C4-2B (cell line): ENCODE measurements at regions not wholly inside any gene's neighbourhood (a gene's known extent, or its start where the extent isn't known, plus 50 kb on each side); places are given as distances from the start of the nearest gene placed in this dataset.

ENCODE experiments used
- ZFX ChIP-seq: fragments of 450-650 bp; IDR thresholded peaks from 2 replicates; pipeline ENCODE4 v1.6.1; 2017
- TF ChIP-seq, protein P1 (sequence below): fragments of 450-650 bp; conservative IDR thresholded peaks from 2 replicates; pipeline ENCODE4 v1.5.1; 2017; ENCODE audit warnings: mild to moderate bottlenecking

DNA sequence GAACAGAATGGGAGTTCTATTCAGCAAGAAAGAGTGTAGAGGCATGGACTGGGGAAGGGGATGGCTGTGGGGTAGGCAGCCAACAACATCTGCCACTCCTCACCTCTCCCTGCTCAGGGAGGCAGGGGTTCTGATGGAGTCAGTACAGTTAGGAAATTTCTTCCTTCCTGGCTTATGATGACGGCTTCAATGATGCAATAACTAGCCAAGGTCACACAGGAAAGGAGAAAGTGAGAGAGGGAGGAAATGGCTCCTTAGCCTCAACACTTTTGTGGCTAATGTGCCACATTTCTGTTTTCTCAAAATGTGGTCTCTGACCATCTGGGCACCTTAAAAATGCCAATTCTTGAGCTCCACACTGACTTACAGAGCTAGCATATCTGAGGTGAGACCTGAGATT lies 79.3 kb upstream of the PDZD8 start:
- TF ChIP-seq, protein P1, sequence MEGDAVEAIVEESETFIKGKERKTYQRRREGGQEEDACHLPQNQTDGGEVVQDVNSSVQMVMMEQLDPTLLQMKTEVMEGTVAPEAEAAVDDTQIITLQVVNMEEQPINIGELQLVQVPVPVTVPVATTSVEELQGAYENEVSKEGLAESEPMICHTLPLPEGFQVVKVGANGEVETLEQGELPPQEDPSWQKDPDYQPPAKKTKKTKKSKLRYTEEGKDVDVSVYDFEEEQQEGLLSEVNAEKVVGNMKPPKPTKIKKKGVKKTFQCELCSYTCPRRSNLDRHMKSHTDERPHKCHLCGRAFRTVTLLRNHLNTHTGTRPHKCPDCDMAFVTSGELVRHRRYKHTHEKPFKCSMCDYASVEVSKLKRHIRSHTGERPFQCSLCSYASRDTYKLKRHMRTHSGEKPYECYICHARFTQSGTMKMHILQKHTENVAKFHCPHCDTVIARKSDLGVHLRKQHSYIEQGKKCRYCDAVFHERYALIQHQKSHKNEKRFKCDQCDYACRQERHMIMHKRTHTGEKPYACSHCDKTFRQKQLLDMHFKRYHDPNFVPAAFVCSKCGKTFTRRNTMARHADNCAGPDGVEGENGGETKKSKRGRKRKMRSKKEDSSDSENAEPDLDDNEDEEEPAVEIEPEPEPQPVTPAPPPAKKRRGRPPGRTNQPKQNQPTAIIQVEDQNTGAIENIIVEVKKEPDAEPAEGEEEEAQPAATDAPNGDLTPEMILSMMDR: no peak
- TF ChIP-seq ZFX: no peak
